GM12872 (cell line): ENCODE measurements at regions not wholly inside any gene's neighbourhood (a gene's known extent, or its start where the extent isn't known, plus 50 kb on each side); places are given as distances from the start of the nearest gene placed in this dataset.

Source experiments
- TF ChIP-seq, protein P1 (sequence below): IDR thresholded peaks from 3 replicates; pipeline ENCODE4 v1.5.1; 2011; ENCODE audit warnings: low read depth, mild to moderate bottlenecking, low read length, moderate library complexity; ENCODE audit not compliant: insufficient read depth

DNA sequence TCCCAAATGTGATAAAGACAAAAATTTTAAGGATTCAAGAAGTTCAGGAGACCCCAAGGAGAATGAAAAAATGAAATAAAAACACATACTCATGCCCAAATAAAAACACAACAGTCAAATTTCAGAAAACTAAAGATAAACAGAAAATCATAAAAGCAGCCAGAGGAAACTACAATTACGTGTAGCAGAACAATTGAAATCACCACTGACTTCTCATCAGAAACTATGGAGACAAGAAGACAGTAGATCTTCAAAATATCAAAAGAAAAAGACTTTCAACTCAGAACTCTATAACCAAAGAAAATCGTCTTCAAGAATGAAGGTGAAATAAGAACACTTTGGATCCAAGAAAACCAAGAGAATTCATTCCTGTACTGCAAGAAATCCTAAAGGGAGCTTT lies 54.9 kb downstream of the DIO3 start:
- TF ChIP-seq, protein P1, sequence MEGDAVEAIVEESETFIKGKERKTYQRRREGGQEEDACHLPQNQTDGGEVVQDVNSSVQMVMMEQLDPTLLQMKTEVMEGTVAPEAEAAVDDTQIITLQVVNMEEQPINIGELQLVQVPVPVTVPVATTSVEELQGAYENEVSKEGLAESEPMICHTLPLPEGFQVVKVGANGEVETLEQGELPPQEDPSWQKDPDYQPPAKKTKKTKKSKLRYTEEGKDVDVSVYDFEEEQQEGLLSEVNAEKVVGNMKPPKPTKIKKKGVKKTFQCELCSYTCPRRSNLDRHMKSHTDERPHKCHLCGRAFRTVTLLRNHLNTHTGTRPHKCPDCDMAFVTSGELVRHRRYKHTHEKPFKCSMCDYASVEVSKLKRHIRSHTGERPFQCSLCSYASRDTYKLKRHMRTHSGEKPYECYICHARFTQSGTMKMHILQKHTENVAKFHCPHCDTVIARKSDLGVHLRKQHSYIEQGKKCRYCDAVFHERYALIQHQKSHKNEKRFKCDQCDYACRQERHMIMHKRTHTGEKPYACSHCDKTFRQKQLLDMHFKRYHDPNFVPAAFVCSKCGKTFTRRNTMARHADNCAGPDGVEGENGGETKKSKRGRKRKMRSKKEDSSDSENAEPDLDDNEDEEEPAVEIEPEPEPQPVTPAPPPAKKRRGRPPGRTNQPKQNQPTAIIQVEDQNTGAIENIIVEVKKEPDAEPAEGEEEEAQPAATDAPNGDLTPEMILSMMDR = no peak

DNA sequence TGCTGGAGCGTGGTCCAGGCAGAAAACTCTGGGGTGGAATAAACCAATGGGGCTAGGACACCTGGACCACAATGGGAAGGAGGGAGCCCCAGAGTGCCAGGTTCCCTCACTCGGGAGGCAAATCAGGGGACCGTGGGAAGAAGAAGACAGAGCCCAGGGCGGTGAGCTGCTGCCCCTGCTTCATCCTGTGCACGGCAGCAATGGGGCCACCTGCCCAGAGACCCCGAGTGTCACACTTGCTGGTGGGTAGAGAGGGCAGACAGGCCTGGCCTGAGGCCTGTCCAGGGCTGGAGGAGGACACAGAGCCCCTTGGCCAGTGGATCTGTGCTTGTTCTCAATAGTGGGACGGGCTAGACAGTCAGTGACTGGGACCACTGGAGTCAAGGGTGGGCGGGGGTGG lies 58.2 kb downstream of the DIO3 start:
- TF ChIP-seq, protein P1 = no peak

- TF ChIP-seq, protein P1 = no peak
Measured at GRCh38 chr14:101620031-101620788, 58.9 kb downstream of the DIO3 start.

GRCh38 chr14:101620821-101621785 lies 59.8 kb downstream of the DIO3 start:
- TF ChIP-seq, protein P1 = no peak

- TF ChIP-seq, protein P1 = no peak
Measured at GRCh38 chr14:101622251-101623076, 61.2 kb downstream of the DIO3 start.

GRCh38 chr14:101623077-101623372 lies 61.7 kb downstream of the DIO3 start:
- TF ChIP-seq, protein P1 = no peak

DNA sequence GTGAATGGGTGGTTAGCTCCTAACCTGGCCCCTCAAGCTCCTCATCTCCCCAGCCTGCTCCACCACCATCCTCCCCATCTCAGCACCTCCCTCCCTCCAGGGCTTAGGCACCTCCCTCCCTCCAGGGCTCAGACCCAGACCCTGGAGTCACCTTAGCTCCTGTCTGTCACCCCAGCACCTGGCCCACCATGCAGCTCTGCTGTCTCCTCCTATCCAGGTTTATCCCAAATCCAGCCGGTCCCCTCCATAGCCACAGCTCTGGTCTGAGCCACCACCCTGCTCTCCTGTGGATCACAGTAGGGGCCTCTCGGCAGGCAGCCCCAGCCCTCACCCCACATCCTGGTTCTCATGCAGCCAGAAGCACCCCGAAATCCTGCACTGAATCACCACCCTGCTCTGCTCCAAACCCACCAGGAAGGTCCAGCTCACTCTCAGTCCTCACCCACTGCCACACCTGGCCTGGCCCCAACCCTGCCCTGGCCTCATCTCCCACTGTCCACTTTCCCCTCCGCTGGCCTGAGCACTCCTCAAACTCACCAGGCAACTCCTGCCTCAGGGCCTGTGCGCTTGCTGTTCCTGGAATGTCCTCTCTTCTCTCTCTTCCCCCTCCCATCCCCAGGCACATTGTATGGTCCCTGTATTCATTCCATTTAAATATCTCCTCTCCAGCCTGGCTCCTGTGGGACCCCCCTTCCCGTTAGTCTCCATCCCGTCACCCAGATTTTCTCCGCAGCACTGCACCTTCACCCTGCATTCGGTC lies 62.6 kb downstream of the DIO3 start:
- TF ChIP-seq, protein P1 = no peak
